HG02763 (cell line): ENCODE measurements at regions not wholly inside any gene's neighbourhood (a gene's known extent, or its start where the extent isn't known, plus 50 kb on each side); places are given as distances from the start of the nearest gene placed in this dataset.
"Not testable (repeated sequence)": the region's sequence is repeated elsewhere in the genome, so short reads cannot be mapped to it uniquely, and the experiment has no call there.

Experiments
- ATAC-seq: cut with Tn5 transposase; IDR thresholded peaks from one replicate; pipeline ENCODE4 v1.9.1; 2021; ENCODE audit warnings: mild to moderate bottlenecking, moderate library complexity; ENCODE audit not compliant: unreplicated experiment

DNA sequence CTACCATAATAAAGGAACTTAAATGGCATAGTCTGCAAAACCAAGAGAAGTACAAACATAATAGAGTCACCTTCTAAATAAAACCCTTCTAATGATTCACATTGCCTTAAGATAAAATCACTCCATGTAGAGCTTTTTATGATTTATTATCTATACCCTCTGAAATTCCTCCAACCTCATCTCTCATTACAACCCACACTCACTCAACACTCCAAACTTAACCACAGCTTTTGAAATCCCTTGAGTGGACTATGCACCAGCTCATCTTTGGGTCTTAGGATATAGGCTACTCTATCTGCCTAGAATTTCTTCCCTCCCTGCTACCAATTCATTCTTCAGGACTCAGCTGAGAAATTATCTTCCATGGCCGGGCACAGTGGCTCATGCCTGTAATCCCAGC lies 122.5 kb downstream of the CETN3 start:
- ATAC-seq: no peak

DNA sequence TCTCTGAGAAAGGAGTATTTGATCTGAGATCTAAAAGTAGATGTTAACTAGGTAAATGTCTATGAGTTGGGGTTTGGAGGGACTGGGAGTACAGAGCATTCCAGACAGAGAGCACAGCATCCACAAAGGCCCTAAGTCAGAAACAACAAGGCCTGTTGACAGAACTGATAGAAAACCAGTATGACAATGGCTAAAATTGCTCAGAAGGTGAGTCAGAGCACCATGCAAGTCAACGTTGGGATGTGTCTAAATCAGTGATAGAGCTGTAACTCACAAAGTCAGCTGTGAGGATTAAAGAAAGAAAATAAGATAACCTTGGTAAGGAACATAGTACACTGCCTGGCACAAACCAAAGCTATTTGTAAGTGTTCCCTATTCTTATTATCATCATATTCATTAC lies 124.0 kb downstream of the CETN3 start:
- ATAC-seq: no peak

DNA sequence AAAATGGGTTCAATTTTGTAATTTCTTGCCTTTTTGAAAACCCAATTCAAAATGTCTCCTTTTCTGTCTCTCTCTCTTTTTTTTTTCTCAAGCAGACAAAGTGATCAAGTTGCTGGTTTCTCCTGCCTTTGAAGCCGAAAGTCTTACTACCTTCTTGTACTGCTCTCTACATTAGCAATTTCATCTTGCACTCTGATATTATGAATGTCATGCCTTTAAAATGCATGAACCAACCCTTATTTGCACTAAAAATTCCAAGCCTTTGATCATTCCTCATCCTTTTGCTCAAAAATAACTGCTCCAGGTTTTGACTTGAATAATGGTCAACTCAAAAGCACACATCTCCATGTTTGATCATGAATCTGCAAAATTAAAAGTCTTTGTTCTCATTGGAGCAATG lies 125.2 kb downstream of the CETN3 start:
- ATAC-seq: no peak

DNA sequence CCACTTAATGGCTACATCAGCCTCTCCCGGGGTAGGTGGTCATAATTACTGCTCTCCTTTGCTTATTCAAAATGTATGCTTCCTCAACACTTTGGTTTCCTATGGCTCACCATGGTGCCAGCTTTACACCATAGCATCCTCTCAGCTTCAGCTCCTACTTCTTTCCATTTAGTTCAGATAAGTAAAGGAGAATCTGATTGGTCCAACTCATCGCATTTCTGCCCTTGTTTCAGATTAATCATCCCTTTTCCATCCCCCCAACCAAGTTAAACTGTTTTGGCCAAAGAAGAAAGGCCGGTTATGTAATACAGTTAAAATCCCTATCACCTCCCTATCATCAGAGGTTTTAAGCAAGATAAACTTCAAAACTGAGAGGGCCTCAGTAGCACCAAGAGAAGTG lies 130.5 kb downstream of the CETN3 start:
- no peak for ATAC-seq

DNA sequence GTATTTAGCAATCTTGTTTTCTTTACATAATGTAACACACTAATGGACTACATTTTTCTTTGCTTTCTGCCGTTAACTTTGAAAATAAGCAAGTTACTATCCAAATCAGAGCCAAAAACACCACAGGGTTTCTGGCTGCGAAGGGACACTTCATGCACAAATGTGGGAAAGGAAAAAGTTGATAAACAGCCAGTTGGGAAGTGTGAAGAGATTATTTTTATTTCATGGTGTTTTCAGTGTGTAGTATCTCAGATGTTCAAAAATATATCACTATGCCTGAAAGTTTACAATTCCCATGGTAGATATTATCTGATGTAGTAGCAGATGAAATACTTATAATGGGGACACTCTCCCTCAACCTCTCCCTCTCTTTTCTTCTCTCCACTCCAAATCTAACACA lies 135.3 kb downstream of the CETN3 start:
- no peak for ATAC-seq

DNA sequence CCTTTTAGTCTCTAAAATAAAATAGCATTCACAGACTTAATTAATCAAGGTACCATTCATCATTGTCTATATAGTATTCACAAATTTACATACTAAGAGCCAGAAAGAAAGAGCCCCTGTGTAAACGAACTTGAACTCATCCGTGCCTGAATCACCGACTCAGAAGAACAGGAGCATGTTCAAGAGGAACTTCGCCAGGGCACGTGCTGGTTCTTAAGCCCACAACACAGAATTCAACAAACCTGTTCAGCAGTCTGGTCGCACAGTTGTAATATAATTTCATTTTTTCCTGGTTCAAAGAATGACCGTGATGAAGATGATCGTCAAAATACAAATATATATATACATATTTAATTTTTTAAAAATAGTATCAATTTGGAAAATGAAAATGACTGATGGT lies 141.9 kb downstream of the CETN3 start:
- ATAC-seq: no peak

DNA sequence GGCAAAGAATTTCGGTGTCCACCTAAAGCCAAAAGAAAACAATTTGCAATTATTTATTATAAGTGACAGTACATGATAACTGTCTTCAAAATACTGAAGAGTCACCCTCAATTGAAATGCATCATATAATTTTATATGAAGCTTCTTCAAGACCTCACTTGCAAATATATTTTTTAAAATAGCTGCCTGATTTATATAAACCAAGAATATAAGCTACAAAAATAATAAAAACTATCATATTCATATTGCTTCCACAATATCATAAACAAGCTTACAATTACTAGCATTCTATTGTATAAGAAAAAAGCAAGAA lies 144.1 kb downstream of the CETN3 start:
- ATAC-seq: no peak

DNA sequence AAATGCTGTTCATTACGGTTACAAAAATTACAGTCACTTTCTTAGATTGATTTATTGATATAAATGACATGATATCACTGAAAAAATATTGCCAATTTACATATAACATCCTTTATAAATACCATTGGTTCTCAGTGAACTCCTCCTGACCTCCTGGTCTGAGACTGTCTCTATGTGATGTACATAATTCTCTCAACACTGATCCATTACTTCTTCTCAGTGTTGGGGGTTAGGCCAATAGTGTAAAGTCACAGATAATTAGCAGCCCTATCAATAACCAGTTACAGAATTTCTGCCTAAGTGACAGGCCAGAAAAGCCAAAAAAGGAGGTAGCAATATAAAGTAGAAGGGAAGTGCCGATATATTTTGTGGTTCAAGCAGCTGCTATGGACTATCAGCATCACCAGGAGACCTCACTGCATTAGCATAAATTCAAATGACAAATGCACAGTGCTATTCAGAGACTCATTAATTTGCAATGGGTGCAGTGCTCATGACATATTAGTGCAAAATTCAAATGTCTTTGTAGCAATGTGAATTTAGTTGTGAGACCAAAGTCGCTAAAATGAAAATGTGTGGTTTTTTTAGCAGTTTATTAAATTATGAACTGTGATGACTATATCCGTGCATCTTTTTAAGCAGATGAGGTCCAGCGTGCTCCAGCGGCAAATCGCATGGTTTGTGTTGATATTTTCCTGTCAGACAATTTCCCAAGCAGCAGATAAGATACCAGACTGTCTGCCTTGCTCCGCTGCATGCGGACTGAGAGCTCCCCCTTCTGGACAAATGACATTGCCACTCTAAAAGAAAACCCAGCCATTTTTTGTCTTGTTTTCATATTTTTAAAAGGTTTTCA lies 144.6 kb downstream of the CETN3 start:
- no peak for ATAC-seq

DNA sequence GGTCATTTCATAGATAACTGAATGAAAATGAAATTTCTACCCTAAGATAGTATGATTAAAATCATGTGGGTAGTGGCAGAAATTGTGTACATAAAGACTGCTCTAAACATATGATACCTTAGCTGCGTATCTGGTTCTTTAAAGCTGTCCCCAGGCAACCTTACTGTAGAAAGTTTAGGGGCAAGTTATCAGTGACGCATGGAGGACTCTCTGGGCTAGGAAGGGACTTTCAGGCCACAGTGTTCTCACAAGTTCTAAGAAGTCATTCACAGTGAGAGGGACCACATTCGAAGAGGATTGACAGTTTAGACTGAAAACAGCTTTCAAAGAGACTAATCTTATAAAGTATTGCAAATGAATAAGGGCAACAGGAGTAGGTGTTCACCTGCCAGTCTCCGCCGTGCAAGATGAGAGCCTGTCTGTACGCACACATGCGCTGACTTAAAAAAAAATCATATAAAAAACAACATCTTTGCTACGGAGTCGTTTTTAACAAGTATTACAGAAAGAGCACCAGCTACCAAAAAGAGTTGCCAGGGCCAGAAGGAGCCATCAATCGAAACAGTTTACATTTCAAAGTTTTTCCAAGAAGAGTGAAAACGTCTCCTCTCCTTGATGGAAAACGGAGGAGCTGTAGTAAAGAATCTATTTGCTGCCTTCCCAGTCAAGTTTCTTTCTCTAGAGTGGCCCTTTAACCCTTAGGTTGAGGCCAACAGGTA lies 146.3 kb downstream of the CETN3 start:
- ATAC-seq: no peak

DNA sequence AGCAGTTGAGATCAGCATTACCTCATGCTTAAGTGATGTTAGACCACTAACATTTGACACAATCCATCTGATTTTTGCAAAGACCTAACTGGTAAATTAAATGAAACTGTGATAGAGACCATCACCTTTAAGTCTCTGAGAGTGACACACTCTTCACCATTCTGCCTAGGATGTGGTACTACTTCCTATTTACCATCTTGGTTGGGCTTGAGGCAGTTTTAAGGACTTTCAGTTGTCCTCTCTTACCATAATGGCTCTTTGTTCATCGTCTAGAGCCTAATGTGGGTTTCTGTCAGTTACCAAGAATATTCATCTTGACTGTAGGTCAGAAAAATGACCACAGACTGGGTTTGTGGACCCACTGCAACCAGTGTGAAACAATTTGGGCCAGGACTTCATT lies 158.1 kb downstream of the CETN3 start:
- no peak for ATAC-seq

DNA sequence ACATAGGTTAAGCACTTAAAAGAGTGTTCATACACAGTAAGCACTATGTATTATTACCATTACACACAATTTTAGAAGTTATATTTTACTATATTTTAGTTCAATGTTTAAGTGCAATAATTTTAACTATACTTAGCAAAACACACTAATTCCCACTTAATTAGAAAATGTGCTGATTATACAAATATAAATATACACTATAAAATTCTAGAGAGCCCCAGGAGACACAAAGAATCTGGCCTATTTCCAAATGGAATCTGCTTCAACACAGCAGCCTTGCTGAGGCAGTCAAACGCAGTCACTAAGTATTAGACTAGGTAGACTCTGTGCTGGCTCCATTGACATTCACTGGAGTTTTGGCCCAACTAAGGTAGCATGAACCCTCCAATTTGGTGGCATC lies 160.9 kb downstream of the CETN3 start:
- ATAC-seq: no peak

DNA sequence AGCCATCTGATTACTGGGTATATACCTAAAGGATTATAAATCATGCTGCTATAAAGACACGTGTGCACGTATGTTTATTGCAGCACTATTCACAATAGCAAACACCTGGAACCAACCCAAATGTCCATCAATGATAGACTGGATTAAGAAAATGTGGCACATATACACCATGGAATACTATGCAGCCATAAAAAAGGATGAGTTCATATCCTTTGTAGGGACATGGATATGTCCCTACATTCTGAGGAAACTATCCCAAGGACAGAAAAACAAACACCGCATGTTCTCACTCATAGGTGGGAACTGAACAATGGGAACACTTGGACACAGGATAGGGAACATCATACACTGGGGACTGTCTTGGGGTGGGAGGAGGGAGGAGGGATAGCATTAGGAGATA lies 165.7 kb downstream of the CETN3 start:
- ATAC-seq: not testable (repeated sequence)

DNA sequence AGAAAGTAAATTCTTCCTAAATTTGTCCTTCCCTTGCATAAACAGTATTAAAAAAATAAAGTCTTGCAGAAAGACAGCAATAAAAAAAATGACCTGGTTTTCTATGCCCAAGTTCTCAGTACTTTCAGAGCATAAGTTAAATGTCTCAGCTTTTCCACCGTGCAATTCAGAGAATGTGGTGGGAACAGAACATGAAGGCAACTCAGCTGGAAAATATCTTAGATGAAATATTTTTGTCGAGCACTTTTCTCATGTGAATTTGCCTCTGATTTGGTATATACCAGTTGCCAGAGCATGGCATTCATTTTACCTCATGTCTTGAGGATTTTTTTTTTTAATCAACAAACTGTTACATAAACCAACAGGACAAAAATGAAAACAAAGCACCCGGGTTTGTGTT lies 176.1 kb downstream of the CETN3 start:
- no peak for ATAC-seq

DNA sequence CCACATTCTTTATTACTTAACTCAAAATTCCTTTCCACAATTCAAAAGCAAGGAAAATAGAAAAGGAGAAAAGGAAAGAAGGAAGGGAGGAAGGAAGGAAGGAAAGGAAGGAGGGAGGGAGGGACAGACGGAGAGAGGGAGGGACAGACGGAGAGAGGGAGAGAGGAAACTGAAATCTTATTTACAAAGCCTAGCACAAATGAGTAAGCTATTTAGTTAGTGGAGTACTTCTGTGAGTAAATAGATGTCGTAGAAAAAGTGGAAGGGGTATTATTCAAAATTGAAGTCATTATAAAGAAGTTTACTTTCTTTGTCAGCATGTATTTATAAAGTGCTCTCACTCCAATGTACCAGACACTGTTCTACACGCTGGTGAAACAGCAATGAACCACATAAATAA lies 177.9 kb downstream of the CETN3 start:
- no peak for ATAC-seq

DNA sequence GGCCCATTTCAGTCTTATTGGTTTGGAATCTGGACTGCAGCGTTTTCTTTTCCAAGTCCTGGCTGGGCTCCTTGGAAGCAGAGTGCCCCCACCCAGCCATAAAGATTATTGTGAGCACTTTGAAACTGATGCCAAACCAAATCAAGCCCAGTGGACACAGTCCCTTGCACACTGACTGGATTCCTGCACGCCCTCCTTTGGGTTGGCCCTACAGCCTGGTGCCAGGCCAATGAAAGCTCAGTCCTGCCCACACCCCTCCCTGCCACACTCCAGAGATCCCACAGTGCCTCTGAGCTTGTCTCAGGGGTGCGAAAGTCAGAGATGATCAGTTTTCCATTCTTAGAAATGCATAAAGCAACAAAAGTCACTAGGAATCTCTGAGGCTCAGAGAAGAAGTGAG lies 181.9 kb downstream of the CETN3 start:
- ATAC-seq: no peak

DNA sequence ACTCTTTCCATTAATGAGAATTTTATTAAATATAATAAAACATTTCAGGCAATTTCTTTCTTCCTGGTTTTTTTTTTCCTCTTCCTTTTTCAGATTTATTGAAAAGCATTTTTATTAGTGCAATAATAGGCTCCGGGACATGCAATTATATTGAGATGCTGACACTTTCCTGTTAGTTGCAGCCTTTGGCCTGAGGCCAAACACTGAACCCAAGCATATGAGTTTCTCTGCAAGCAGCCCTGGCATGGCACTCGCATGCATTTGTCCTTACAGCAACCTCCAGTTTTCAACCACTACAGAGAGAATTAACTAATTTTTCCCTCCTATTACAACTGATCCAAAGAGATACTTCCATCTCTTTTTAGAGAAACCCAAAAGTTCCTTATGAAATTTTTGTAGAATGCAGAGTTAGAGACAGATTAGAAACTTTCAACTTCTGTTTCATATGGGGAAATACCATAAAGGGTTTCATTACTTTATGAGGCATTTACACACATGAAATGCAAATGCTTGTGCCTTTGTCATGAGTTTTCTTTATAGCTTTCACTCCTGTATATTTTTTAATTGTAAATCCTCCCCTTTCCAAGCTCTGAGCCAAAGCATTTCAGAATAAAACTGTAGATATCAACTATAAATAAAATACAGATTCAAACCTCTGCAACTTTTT lies 183.0 kb downstream of the CETN3 start:
- ATAC-seq: no peak

DNA sequence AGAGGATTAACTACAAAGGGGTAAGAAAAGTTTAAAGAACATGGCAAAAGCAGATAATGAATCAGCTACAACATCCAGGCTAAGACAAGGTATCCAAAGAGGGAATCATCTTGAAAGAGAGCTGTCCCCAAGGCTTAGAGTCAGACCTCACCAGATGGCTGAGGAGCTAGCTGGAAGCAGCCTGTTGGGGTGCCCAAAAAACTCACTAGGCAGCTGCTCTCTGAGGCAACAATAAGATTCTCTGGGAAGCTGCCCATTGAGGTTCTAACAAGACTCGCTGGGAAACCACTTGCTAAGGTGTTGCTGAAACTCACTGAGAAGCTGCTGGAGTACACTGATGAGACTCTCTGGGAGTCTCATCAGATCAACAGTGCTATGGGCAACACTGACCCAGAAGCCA lies 185.2 kb downstream of the CETN3 start:
- ATAC-seq: no peak

DNA sequence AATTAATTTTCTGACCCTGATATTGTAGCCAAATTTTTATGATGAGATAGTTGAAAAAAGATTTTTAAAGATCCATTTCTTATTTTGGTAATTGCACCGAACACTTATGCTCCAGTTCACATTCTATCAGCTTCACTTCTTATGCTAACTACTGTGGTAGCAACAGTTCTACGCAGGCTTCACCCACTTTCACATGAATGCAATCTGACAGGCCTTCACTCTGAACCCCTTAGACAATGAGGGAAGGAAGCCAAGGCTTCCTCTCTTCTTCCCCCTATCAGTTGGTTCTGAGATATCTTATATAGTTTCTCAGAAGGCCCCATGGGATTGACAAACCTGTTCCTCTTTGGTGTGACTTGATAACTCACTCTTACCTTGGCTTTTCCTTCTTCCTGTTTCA lies 185.8 kb downstream of the CETN3 start:
- no peak for ATAC-seq

DNA sequence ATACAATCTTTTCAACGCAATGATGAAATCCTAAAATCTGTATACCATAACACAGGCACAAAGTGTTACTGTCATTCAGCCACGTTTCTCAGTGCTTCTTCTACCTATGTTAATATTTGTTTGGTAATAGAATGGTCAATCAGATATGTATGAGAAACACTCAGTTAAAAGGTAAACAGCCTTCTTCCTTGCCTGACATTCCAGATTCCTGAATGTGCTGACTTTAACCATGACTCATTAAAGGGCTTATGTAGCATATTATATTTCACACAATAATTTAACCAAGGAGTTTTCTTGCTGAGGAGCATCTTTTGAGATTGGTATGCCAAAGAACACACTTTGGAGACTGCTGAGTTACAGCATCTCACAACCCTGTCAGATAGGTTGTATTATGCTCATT lies 187.6 kb downstream of the CETN3 start:
- ATAC-seq: no peak

DNA sequence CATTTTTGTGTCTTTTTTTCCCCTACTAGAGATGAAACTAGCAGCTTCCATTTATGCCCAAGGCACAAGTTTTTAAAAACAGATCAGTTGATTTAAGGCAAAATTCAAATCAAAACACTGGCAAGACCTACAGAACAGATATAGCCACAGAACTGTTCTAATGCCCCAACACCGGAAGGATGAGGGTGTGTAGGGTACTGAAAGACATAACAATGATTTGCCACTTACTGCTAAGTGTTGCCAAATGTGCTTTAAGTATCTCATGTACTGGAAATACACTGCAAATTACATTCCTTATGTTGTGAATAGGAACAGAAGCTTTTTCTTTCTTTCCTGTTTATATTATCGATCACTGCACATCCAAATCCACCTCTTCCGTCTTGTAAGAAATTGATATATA lies 189.0 kb downstream of the CETN3 start:
- ATAC-seq: no peak

DNA sequence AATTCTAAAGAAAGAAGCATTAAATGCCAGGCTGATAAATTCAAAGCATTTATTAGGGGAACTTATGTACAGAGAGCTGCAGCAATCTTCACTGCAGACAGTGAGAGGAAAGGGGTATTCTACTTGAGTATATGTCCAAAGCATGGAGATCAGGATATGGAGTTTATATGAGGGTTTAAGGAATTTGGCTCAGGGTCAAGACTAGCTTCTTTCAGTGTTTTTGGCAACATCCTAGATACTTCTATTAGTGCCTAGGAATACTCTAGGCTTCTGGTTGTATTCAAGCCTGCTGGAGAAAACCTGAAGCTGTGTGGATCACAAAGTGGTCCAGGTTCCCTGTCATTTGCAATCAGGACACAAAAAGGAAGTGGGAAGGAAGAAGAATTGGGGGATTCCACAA lies 194.6 kb downstream of the CETN3 start:
- no peak for ATAC-seq

DNA sequence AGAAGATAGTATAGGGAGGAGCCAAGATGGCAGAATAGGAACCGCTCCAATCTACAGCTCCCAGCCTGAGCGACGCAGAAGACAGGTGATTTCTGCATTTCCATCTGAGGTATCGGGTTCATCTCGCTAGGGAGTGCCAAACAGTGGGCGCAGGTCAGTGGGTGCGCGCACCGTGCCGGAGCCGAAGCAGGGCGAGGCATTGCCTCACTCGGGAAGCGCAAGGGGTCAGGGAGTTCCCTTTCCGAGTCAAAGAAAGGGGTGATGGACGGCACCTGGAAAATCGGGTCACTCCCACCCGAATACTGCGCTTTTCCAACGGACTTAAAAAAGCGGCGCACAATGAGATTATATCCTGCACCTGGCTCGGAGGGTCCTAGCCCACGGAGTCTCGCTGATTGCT lies 201.2 kb downstream of the CETN3 start:
- not testable (repeated sequence) for ATAC-seq
